Neural progenitor cell (in vitro differentiated cells): ENCODE measurements at regions not wholly inside any gene's neighbourhood (a gene's known extent, or its start where the extent isn't known, plus 50 kb on each side); places are given as distances from the start of the nearest gene placed in this dataset.

ENCODE experiments used
- DNase-seq: peaks from one replicate; pipeline ENCODE4 v3.0.0-alpha.2; 2016; ENCODE audit warnings: low spot score
- H2AFZ ChIP-seq: fragments of 200-600 bp; sonication (generic); replicated peaks from 2 replicates; pipeline ENCODE4 v1.6.1; 2016; ENCODE audit warnings: antibody characterized with exemption
- H3F3A ChIP-seq: fragments of 200-600 bp; sonication (generic); 2 replicates; pipeline ENCODE4 v1.6.1; 2016; ENCODE audit warnings: antibody characterized with exemption, low read depth
- H3K27ac ChIP-seq: fragments of 200-600 bp; sonication (generic); 2 replicates; pipeline ENCODE4 v1.5.1; 2016; ENCODE audit warnings: mild to moderate bottlenecking
- H3K27me3 ChIP-seq: fragments of 200-600 bp; sonication (generic); 2 replicates; pipeline ENCODE4 v1.6.1; 2016; ENCODE audit warnings: mild to moderate bottlenecking, moderate library complexity
- H3K36me3 ChIP-seq: fragments of 200-600 bp; sonication (generic); 2 replicates; pipeline ENCODE4 v1.5.1; 2016
- H3K4me1 ChIP-seq: fragments of 200-600 bp; sonication (generic); 2 replicates; pipeline ENCODE4 v1.6.1; 2016; ENCODE audit warnings: mixed run types
- H3K4me2 ChIP-seq: fragments of 200-600 bp; sonication (generic); 2 replicates; pipeline ENCODE4 v1.6.1; 2016
- H3K4me3 ChIP-seq: fragments of 200-600 bp; sonication (generic); 2 replicates; pipeline ENCODE4 v1.5.1; 2016
- H3K79me2 ChIP-seq: fragments of 200-600 bp; sonication (generic); 2 replicates; pipeline ENCODE4 v1.6.1; 2016; ENCODE audit warnings: low read depth
- H3K9ac ChIP-seq: fragments of 200-600 bp; sonication (generic); 2 replicates; pipeline ENCODE4 v1.6.1; 2016
- H3K9me3 ChIP-seq: fragments of 200-600 bp; sonication (generic); 2 replicates; pipeline ENCODE4 v1.5.1; 2016; ENCODE audit warnings: low read depth
- H4K20me1 ChIP-seq: fragments of 200-600 bp; sonication (generic); 2 replicates; pipeline ENCODE4 v1.6.1; 2016; ENCODE audit warnings: low read depth
- H3K27ac Mint-ChIP-seq: 3 replicates; pipeline ENCODE4 v1.8.0; 2021; ENCODE audit warnings: mixed read lengths
- H3K27me3 Mint-ChIP-seq: 2 replicates; pipeline ENCODE4 v1.8.0; 2022; ENCODE audit warnings: low read depth, mild to moderate bottlenecking, inconsistent platforms, moderate library complexity, mixed read lengths; ENCODE audit not compliant: insufficient read depth
- H3K36me3 Mint-ChIP-seq: 3 replicates; pipeline ENCODE4 v1.8.0; 2021; ENCODE audit warnings: mixed read lengths
- H3K4me1 Mint-ChIP-seq: 3 replicates; pipeline ENCODE4 v1.8.0; 2021; ENCODE audit warnings: mixed read lengths
- H3K4me3 Mint-ChIP-seq: 3 replicates; pipeline ENCODE4 v1.8.0; 2021; ENCODE audit warnings: mild to moderate bottlenecking, moderate library complexity, mixed read lengths
- H3K9me3 Mint-ChIP-seq: 3 replicates; pipeline ENCODE4 v1.8.0; 2020; ENCODE audit warnings: mixed read lengths
- EZH2 ChIP-seq: fragments of 200-600 bp; sonication (generic); IDR thresholded peaks from 2 replicates; pipeline ENCODE4 v1.6.1; 2017; ENCODE audit warnings: antibody characterized with exemption, mild to moderate bottlenecking, moderate library complexity
- EZH2phosphoT487 ChIP-seq: fragments of 200-600 bp; sonication (generic); IDR thresholded peaks from 2 replicates; pipeline ENCODE4 v1.6.1; 2017; ENCODE audit warnings: antibody characterized with exemption
- TF ChIP-seq, protein P1 (sequence below): fragments of 200-600 bp; sonication (generic); IDR thresholded peaks from 2 replicates; pipeline ENCODE4 v1.5.1; 2017; ENCODE audit warnings: antibody characterized with exemption, mild to moderate bottlenecking

GRCh38 chr15:61380270-61380669, 151.2 kb upstream of the RORA start:
- DNase-seq, result no peak
- no peak overlapping the region for H3K27ac ChIP-seq
- H3K9ac ChIP-seq, result no peak overlapping the region
- no peak overlapping the region for H3K4me3 ChIP-seq
- H3K27me3 ChIP-seq, result no peaks in the 10 kb centered on the region
- no peaks in the 10 kb centered on the region for H3K9me3 Mint-ChIP-seq
- H2AFZ ChIP-seq, result no peak overlapping the region
- no peak overlapping the region for H3K27ac Mint-ChIP-seq
- H3F3A ChIP-seq, result no peaks in the 10 kb centered on the region
- no peak overlapping the region for H3K4me3 Mint-ChIP-seq
- no peaks in the 10 kb centered on the region for H3K36me3 ChIP-seq
- no peaks in the 10 kb centered on the region for H3K79me2 ChIP-seq
- H3K9me3 ChIP-seq, result no peaks in the 10 kb centered on the region
- no peak overlapping the region for H3K4me2 ChIP-seq
- H3K36me3 Mint-ChIP-seq, result no peaks in the 10 kb centered on the region
- peaks cover 6% of the 10 kb centered on the region for H3K27me3 Mint-ChIP-seq
- no peaks in the 10 kb centered on the region for H3K4me1 ChIP-seq
- no peak for TF ChIP-seq EZH2phosphoT487
- TF ChIP-seq, protein P1, sequence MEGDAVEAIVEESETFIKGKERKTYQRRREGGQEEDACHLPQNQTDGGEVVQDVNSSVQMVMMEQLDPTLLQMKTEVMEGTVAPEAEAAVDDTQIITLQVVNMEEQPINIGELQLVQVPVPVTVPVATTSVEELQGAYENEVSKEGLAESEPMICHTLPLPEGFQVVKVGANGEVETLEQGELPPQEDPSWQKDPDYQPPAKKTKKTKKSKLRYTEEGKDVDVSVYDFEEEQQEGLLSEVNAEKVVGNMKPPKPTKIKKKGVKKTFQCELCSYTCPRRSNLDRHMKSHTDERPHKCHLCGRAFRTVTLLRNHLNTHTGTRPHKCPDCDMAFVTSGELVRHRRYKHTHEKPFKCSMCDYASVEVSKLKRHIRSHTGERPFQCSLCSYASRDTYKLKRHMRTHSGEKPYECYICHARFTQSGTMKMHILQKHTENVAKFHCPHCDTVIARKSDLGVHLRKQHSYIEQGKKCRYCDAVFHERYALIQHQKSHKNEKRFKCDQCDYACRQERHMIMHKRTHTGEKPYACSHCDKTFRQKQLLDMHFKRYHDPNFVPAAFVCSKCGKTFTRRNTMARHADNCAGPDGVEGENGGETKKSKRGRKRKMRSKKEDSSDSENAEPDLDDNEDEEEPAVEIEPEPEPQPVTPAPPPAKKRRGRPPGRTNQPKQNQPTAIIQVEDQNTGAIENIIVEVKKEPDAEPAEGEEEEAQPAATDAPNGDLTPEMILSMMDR, result no peak
- TF ChIP-seq EZH2, result no peak
- no peaks in the 10 kb centered on the region for H4K20me1 ChIP-seq
- H3K4me1 Mint-ChIP-seq, result no peaks in the 10 kb centered on the region

- no peaks in the 10 kb centered on the region for H3K9me3 ChIP-seq
- H3K4me1 ChIP-seq, result no peaks in the 10 kb centered on the region
- no peak overlapping the region for H3K9ac ChIP-seq
- H3K4me3 ChIP-seq, result no peak overlapping the region
- H3K27ac ChIP-seq, result no peak overlapping the region
- peaks cover 6% of the 10 kb centered on the region for H3K27me3 Mint-ChIP-seq
- H3K79me2 ChIP-seq, result no peaks in the 10 kb centered on the region
- H3K36me3 ChIP-seq, result no peaks in the 10 kb centered on the region
- no peak overlapping the region for H3K27ac Mint-ChIP-seq
- DNase-seq, result no peak
- no peaks in the 10 kb centered on the region for H3K4me1 Mint-ChIP-seq
- H3K36me3 Mint-ChIP-seq, result no peaks in the 10 kb centered on the region
- no peaks in the 10 kb centered on the region for H4K20me1 ChIP-seq
- TF ChIP-seq EZH2phosphoT487, result no peak
- H3K4me2 ChIP-seq, result no peak overlapping the region
- H2AFZ ChIP-seq, result no peak overlapping the region
- H3K9me3 Mint-ChIP-seq, result no peaks in the 10 kb centered on the region
- H3K27me3 ChIP-seq, result no peaks in the 10 kb centered on the region
- no peak overlapping the region for H3K4me3 Mint-ChIP-seq
- no peaks in the 10 kb centered on the region for H3F3A ChIP-seq
Measured at GRCh38 chr15:61379005-61379404, 149.9 kb upstream of the RORA start.

DNA sequence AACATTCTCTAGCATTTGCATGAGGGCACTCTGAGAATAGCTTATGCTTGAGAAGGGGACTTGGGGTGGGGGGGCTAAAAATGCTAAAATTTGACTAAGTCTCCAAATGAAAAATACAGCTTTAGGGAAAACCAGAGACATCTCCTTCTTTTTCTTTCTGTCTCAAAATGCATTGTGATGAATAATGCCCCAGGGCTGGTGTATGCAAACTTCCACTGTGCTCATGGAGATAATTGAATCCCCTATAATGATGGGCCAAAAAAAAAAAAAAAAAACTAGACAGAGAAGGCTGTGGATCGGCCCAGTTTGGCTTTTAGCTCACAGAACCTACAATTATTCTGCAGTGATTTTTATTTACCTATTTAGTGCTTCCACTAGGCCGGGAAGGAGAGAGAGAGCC, 147.9 kb upstream of the RORA start:
- Histone ChIP-seq H3K79me2 (no peaks in the 10 kb centered on the region), H3K36me3 (no peaks in the 10 kb centered on the region), H2AFZ (no peak overlapping the region), H3K4me3 (no peak overlapping the region), H3K9ac (no peak overlapping the region), H3F3A (no peaks in the 10 kb centered on the region), H3K9me3 (no peaks in the 10 kb centered on the region), H3K27ac (no peak overlapping the region), H3K4me1 (no peaks in the 10 kb centered on the region), H4K20me1 (no peaks in the 10 kb centered on the region), H3K4me2 (no peak overlapping the region), H3K27me3 (no peaks in the 10 kb centered on the region)
- no peak for TF ChIP-seq EZH2phosphoT487
- TF ChIP-seq EZH2, result no peak
- TF ChIP-seq, protein P1, result no peak
- H3K4me1 Mint-ChIP-seq, result no peaks in the 10 kb centered on the region
- H3K4me3 Mint-ChIP-seq, result no peak overlapping the region
- H3K36me3 Mint-ChIP-seq, result no peaks in the 10 kb centered on the region
- DNase-seq, result no peak
- no peak overlapping the region for H3K27ac Mint-ChIP-seq
- no peaks in the 10 kb centered on the region for H3K9me3 Mint-ChIP-seq
- H3K27me3 Mint-ChIP-seq, result peaks cover 6% of the 10 kb centered on the region

DNA sequence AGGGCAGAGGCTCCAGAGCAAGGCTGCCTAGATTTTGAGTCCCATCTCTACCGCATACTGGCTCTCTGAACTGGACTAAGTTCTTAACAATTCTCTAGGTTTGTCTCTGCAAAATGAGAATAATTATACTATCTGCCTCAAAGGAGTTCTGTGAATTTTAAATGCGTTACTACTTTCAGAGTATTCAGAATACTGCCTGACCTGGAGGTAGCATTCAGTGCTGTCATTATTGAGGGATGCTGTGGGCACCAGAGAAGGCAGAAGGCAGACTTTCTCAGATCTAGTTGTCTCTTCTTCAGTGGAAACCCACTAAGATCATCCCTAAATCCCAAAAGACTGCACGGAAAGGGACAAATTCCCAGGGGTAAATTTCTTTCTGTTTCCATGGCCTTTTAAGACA, 147.4 kb upstream of the RORA start:
- H3K4me3 Mint-ChIP-seq, result no peak overlapping the region
- H3K36me3 ChIP-seq, result no peaks in the 10 kb centered on the region
- no peaks in the 10 kb centered on the region for H3K36me3 Mint-ChIP-seq
- H3K27me3 ChIP-seq, result no peaks in the 10 kb centered on the region
- H3K9ac ChIP-seq, result no peak overlapping the region
- no peak overlapping the region for H3K27ac ChIP-seq
- H3K9me3 ChIP-seq, result no peaks in the 10 kb centered on the region
- no peak overlapping the region for H2AFZ ChIP-seq
- no peak overlapping the region for H3K4me3 ChIP-seq
- H3K27me3 Mint-ChIP-seq, result peaks cover 6% of the 10 kb centered on the region
- H3K4me1 Mint-ChIP-seq, result no peaks in the 10 kb centered on the region
- H3K9me3 Mint-ChIP-seq, result no peaks in the 10 kb centered on the region
- H3K4me2 ChIP-seq, result no peak overlapping the region
- no peaks in the 10 kb centered on the region for H3F3A ChIP-seq
- H3K27ac Mint-ChIP-seq, result no peak overlapping the region
- no peak for DNase-seq
- no peaks in the 10 kb centered on the region for H3K79me2 ChIP-seq
- no peak for TF ChIP-seq EZH2phosphoT487
- TF ChIP-seq, protein P1, result no peak
- TF ChIP-seq EZH2, result no peak
- no peaks in the 10 kb centered on the region for H4K20me1 ChIP-seq
- no peaks in the 10 kb centered on the region for H3K4me1 ChIP-seq
